ENCODE measurements at regions not wholly inside any gene's neighbourhood (a gene's known extent, or its start where the extent isn't known, plus 50 kb on each side); places are given as distances from the start of the nearest gene placed in this dataset.

GRCh38 chr10:33506391-33506790 lies 171.9 kb upstream of the NRP1 start:
- Histone ChIP-seq H3K4me1 (ENCODE audit: insufficient read depth, low read length) (no peaks in the 10 kb centered on the region), H2AFZ (ENCODE audit: low read depth, low read length) (no peak overlapping the region), H3K4me3 (ENCODE audit: low read depth in 1 of 2, low read length in 2 of 2) (no peak overlapping the region), H3K4me2 (ENCODE audit: insufficient read depth, low read length) (no peak overlapping the region), H3K36me3 (ENCODE audit: insufficient read depth, low read length) (no peaks in the 10 kb centered on the region), H3K79me2 (ENCODE audit: insufficient read depth, low read length) (no peaks in the 10 kb centered on the region), H3K9me3 (ENCODE audit: insufficient read depth, low read length, severe bottlenecking) (no peaks in the 10 kb centered on the region), H3K27ac (ENCODE audit: low read length) (no peak overlapping the region), H3K9ac (ENCODE audit: low read depth, low read length) (no peak overlapping the region), H4K20me1 (ENCODE audit: insufficient read depth, low read length) (no peaks in the 10 kb centered on the region), H3K27me3 (ENCODE audit: insufficient read depth, low read length, poor library complexity) (no peaks in the 10 kb centered on the region)
- TF ChIP-seq EZH2 (IDR thresholded peaks at IDR 0.05; ENCODE audit: borderline replicate concordance, low read depth, low read length, severe bottlenecking), result no peak
- TF ChIP-seq, protein P1, sequence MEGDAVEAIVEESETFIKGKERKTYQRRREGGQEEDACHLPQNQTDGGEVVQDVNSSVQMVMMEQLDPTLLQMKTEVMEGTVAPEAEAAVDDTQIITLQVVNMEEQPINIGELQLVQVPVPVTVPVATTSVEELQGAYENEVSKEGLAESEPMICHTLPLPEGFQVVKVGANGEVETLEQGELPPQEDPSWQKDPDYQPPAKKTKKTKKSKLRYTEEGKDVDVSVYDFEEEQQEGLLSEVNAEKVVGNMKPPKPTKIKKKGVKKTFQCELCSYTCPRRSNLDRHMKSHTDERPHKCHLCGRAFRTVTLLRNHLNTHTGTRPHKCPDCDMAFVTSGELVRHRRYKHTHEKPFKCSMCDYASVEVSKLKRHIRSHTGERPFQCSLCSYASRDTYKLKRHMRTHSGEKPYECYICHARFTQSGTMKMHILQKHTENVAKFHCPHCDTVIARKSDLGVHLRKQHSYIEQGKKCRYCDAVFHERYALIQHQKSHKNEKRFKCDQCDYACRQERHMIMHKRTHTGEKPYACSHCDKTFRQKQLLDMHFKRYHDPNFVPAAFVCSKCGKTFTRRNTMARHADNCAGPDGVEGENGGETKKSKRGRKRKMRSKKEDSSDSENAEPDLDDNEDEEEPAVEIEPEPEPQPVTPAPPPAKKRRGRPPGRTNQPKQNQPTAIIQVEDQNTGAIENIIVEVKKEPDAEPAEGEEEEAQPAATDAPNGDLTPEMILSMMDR (IDR thresholded peaks at IDR 0.05; ENCODE audit: borderline replicate concordance, extremely low read depth, low read length, poor library complexity, severe bottlenecking), result no peak
- DNase-seq, result no peak
- ATAC-seq (ENCODE audit: insufficient read depth, low read depth), result no peak

DNA sequence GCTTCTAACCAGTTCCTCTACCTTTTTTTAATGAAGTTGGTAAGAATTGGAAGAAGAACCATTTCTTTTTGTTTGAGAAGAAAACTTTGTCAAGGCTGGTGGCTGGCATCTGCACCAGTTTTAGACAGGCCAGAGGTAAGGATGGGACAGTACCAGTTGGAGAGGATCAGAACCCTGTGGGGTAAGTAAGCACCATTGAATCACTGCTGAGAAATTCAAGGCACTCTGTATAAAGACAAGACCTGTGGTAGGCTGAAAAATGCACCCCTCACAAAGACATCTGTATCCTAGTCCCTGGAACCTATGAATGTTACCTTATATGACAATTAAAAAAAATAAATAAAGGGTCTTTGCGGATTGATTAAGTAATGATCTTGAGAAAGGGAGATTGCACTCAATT lies 166.7 kb upstream of the NRP1 start:
- H3K4me3 ChIP-seq (ENCODE audit: low read depth in 1 of 2, low read length in 2 of 2), result no peak overlapping the region
- ATAC-seq (ENCODE audit: insufficient read depth, low read depth) (no peak), DNase-seq (no peak)
- no peaks in the 10 kb centered on the region for H3K9me3 ChIP-seq (ENCODE audit: insufficient read depth, low read length, severe bottlenecking)
- no peaks in the 10 kb centered on the region for H3K27me3 ChIP-seq (ENCODE audit: insufficient read depth, low read length, poor library complexity)
- no peak overlapping the region for H3K27ac ChIP-seq (ENCODE audit: low read length)
- H3K79me2 ChIP-seq (ENCODE audit: insufficient read depth, low read length), result no peaks in the 10 kb centered on the region
- no peaks in the 10 kb centered on the region for H4K20me1 ChIP-seq (ENCODE audit: insufficient read depth, low read length)
- H3K4me1 ChIP-seq (ENCODE audit: insufficient read depth, low read length), result no peaks in the 10 kb centered on the region
- TF ChIP-seq, protein P1 (IDR thresholded peaks at IDR 0.05; ENCODE audit: borderline replicate concordance, extremely low read depth, low read length, poor library complexity, severe bottlenecking), result no peak
- TF ChIP-seq EZH2 (IDR thresholded peaks at IDR 0.05; ENCODE audit: borderline replicate concordance, low read depth, low read length, severe bottlenecking), result no peak
- no peak overlapping the region for H2AFZ ChIP-seq (ENCODE audit: low read depth, low read length)
- no peak overlapping the region for H3K4me2 ChIP-seq (ENCODE audit: insufficient read depth, low read length)
- no peak overlapping the region for H3K9ac ChIP-seq (ENCODE audit: low read depth, low read length)
- H3K36me3 ChIP-seq (ENCODE audit: insufficient read depth, low read length), result no peaks in the 10 kb centered on the region

- Histone ChIP-seq H3K27ac (ENCODE audit: low read length) (no peak overlapping the region), H3K4me2 (ENCODE audit: insufficient read depth, low read length) (no peak overlapping the region), H4K20me1 (ENCODE audit: insufficient read depth, low read length) (no peaks in the 10 kb centered on the region), H3K27me3 (ENCODE audit: insufficient read depth, low read length, poor library complexity) (peaks cover 8% of the 10 kb centered on the region), H3K9me3 (ENCODE audit: insufficient read depth, low read length, severe bottlenecking) (no peaks in the 10 kb centered on the region), H2AFZ (ENCODE audit: low read depth, low read length) (no peak overlapping the region), H3K79me2 (ENCODE audit: insufficient read depth, low read length) (no peaks in the 10 kb centered on the region), H3K36me3 (ENCODE audit: insufficient read depth, low read length) (no peaks in the 10 kb centered on the region), H3K4me3 (ENCODE audit: low read depth in 1 of 2, low read length in 2 of 2) (no peak overlapping the region), H3K4me1 (ENCODE audit: insufficient read depth, low read length) (no peaks in the 10 kb centered on the region), H3K9ac (ENCODE audit: low read depth, low read length) (no peak overlapping the region)
- ATAC-seq (ENCODE audit: insufficient read depth, low read depth) (no peak), DNase-seq (no peak)
- no peak for TF ChIP-seq EZH2 (IDR thresholded peaks at IDR 0.05; ENCODE audit: borderline replicate concordance, low read depth, low read length, severe bottlenecking)
- TF ChIP-seq, protein P1 (IDR thresholded peaks at IDR 0.05; ENCODE audit: borderline replicate concordance, extremely low read depth, low read length, poor library complexity, severe bottlenecking), result no peak
These were observed 164.0 kb upstream of the NRP1 start for GRCh38 chr10:33498391-33498891.

DNA sequence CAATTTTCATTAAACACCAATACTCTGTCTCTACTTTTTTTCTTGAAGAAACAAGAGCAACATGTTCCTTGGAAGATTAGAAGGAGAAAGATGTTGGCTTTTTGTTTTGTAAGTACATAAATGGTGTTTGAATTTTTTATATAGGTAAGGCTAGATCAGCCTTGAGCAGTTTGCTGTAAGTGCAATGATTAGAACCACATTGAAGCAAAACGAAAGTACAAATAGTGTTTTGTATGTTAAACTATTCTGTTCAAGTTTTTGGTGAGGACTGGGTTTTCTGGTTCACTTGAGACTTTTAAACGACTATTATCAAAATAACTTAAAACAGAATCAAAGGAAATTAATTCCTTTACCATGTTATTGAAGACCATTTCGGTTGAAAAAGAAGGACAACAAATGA lies 162.9 kb upstream of the NRP1 start:
- Histone ChIP-seq H3K36me3 (ENCODE audit: insufficient read depth, low read length) (no peaks in the 10 kb centered on the region), H3K27me3 (ENCODE audit: insufficient read depth, low read length, poor library complexity) (peaks cover 8% of the 10 kb centered on the region), H3K79me2 (ENCODE audit: insufficient read depth, low read length) (no peaks in the 10 kb centered on the region), H3K9ac (ENCODE audit: low read depth, low read length) (no peak overlapping the region), H3K4me3 (ENCODE audit: low read depth in 1 of 2, low read length in 2 of 2) (no peak overlapping the region), H4K20me1 (ENCODE audit: insufficient read depth, low read length) (no peaks in the 10 kb centered on the region), H3K27ac (ENCODE audit: low read length) (no peak overlapping the region), H3K9me3 (ENCODE audit: insufficient read depth, low read length, severe bottlenecking) (no peaks in the 10 kb centered on the region), H2AFZ (ENCODE audit: low read depth, low read length) (no peak overlapping the region), H3K4me2 (ENCODE audit: insufficient read depth, low read length) (no peak overlapping the region), H3K4me1 (ENCODE audit: insufficient read depth, low read length) (no peaks in the 10 kb centered on the region)
- DNase-seq (no peak), ATAC-seq (ENCODE audit: insufficient read depth, low read depth) (no peak)
- no peak for TF ChIP-seq EZH2 (IDR thresholded peaks at IDR 0.05; ENCODE audit: borderline replicate concordance, low read depth, low read length, severe bottlenecking)
- TF ChIP-seq, protein P1 (IDR thresholded peaks at IDR 0.05; ENCODE audit: borderline replicate concordance, extremely low read depth, low read length, poor library complexity, severe bottlenecking), result no peak
